Karpas-422 (cell line): ENCODE measurements at regions not wholly inside any gene's neighbourhood (a gene's known extent, or its start where the extent isn't known, plus 50 kb on each side); places are given as distances from the start of the nearest gene placed in this dataset.
"Not testable (repeated sequence)": the region's sequence is repeated elsewhere in the genome, so short reads cannot be mapped to it uniquely, and the experiment has no call there.

Experiments
- DNase-seq: peaks from one replicate; pipeline ENCODE4 v3.0.0-alpha.2; 2015
- H2AFZ ChIP-seq: fragments of 200-600 bp; sonication (generic); 2 replicates; pipeline ENCODE4 v1.6.1; 2014; ENCODE audit warnings: antibody characterized with exemption, low read length, mixed read lengths
- H3K27ac ChIP-seq: fragments of 200-600 bp; sonication (generic); 2 replicates; pipeline ENCODE4 v1.5.1; 2014; ENCODE audit warnings: mild to moderate bottlenecking, low read length, moderate library complexity
- H3K27me3 ChIP-seq: fragments of 200-600 bp; sonication (generic); 2 replicates; pipeline ENCODE4 v1.6.1; 2014; ENCODE audit warnings: low read length, mixed read lengths
- H3K36me3 ChIP-seq: fragments of 200-600 bp; sonication (generic); 2 replicates; pipeline ENCODE4 v1.6.1; 2014; ENCODE audit warnings: low read length, mixed read lengths; ENCODE audit not compliant: insufficient read depth
- H3K4me1 ChIP-seq: fragments of 200-600 bp; sonication (generic); 2 replicates; pipeline ENCODE4 v1.6.1; 2014; ENCODE audit warnings: mild to moderate bottlenecking, low read length, mixed read lengths
- H3K4me2 ChIP-seq: fragments of 200-600 bp; sonication (generic); 2 replicates; pipeline ENCODE4 v1.6.1; 2014; ENCODE audit warnings: low read length, low read depth, mild to moderate bottlenecking; ENCODE audit not compliant: poor library complexity, severe bottlenecking
- H3K4me3 ChIP-seq: fragments of 200-600 bp; sonication (generic); 2 replicates; pipeline ENCODE4 v1.5.1; 2014; ENCODE audit warnings: mild to moderate bottlenecking, antibody characterized with exemption, low read length, mixed read lengths
- H3K79me2 ChIP-seq: fragments of 200-600 bp; sonication (generic); 2 replicates; pipeline ENCODE4 v1.6.1; 2014; ENCODE audit warnings: mild to moderate bottlenecking, low read length, mixed read lengths
- H3K9ac ChIP-seq: fragments of 200-600 bp; sonication (generic); 2 replicates; pipeline ENCODE4 v1.6.0; 2014; ENCODE audit warnings: low read length
- H3K9me2 ChIP-seq: fragments of 200-600 bp; sonication (generic), shearing (Covaris generic); replicated peaks from 2 replicates; pipeline ENCODE4 v1.6.0; 2014; ENCODE audit warnings: mild to moderate bottlenecking, low read length, moderate library complexity; ENCODE audit not compliant: insufficient read depth
- H3K9me3 ChIP-seq: fragments of 300-700, 200-600 bp; sonication (generic); 2 replicates; pipeline ENCODE4 v1.6.1; 2014; ENCODE audit warnings: low read length, mixed read lengths
- H4K20me1 ChIP-seq: fragments of 200-600 bp; sonication (generic); 2 replicates; pipeline ENCODE4 v1.6.1; 2014; ENCODE audit warnings: mild to moderate bottlenecking, antibody characterized with exemption, low read length, low read depth; ENCODE audit not compliant: insufficient read depth

GRCh38 chr6:106825156-106825555, 149.4 kb downstream of the CD24 start:
- no peaks in the 10 kb centered on the region for H4K20me1 ChIP-seq
- no peaks in the 10 kb centered on the region for H3K9me2 ChIP-seq
- H3K36me3 ChIP-seq, result no peaks in the 10 kb centered on the region
- no peak overlapping the region for H2AFZ ChIP-seq
- no peak for DNase-seq
- H3K4me2 ChIP-seq, result no peak overlapping the region
- H3K27me3 ChIP-seq, result no peaks in the 10 kb centered on the region
- no peaks in the 10 kb centered on the region for H3K9me3 ChIP-seq
- no peaks in the 10 kb centered on the region for H3K79me2 ChIP-seq
- no peak overlapping the region for H3K27ac ChIP-seq
- no peak overlapping the region for H3K9ac ChIP-seq
- no peaks in the 10 kb centered on the region for H3K4me1 ChIP-seq
- H3K4me3 ChIP-seq, result no peak overlapping the region

DNA sequence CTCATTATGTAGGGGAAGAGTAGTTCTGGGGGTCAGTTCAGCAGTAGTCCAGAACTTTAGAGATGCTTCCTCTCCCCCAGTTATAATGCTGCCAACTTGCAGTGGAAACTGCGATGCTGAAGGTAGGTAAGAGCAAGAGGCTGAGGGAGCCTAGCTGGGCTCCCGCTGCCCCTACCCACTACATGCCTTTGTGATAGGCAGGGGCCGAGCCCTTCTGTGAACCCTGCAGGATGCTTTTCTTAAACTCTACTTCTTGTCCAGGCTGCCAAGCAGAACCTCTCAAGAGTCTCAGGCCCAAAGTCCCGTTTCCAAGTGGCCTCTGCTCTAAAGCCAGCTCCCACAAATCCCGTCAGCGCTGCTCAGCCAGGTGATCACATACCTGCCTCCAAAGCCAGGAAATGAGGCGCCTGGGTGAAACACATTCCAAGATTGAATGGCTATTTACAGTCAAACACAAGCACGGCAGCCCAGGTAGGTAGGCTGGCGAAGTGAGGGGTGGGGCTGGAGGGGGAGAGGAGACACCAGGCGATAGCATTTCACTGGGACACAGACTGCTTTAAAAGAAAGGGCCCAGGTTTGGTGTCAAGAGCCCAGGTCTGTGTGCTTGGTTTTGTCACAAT, 150.7 kb downstream of the CD24 start:
- Histone ChIP-seq H3K4me2 (no peak overlapping the region), H3K9ac (no peak overlapping the region), H4K20me1 (no peaks in the 10 kb centered on the region)

GRCh38 chr6:106823058-106823457, 151.5 kb downstream of the CD24 start:
- no peaks in the 10 kb centered on the region for H3K36me3 ChIP-seq
- H3K4me1 ChIP-seq, result no peaks in the 10 kb centered on the region
- no peak overlapping the region for H2AFZ ChIP-seq
- no peak overlapping the region for H3K4me3 ChIP-seq
- H3K9ac ChIP-seq, result no peak overlapping the region
- H4K20me1 ChIP-seq, result no peaks in the 10 kb centered on the region
- H3K9me3 ChIP-seq, result no peaks in the 10 kb centered on the region
- H3K27ac ChIP-seq, result no peak overlapping the region
- H3K9me2 ChIP-seq, result no peaks in the 10 kb centered on the region
- DNase-seq, result no peak
- H3K4me2 ChIP-seq, result no peak overlapping the region
- H3K79me2 ChIP-seq, result no peaks in the 10 kb centered on the region
- no peaks in the 10 kb centered on the region for H3K27me3 ChIP-seq

More for the DNA sequence above, 150.7 kb downstream of the CD24 start:
- no peak overlapping the region for H3K4me3 ChIP-seq
- no peak for DNase-seq
- H3K27me3 ChIP-seq, result no peaks in the 10 kb centered on the region
- H3K9me2 ChIP-seq, result no peaks in the 10 kb centered on the region
- no peak overlapping the region for H2AFZ ChIP-seq
- H3K27ac ChIP-seq, result no peak overlapping the region
- no peaks in the 10 kb centered on the region for H3K79me2 ChIP-seq
- no peaks in the 10 kb centered on the region for H3K36me3 ChIP-seq
- H3K4me1 ChIP-seq, result no peaks in the 10 kb centered on the region
- H3K9me3 ChIP-seq, result no peaks in the 10 kb centered on the region

GRCh38 chr6:106820412-106820852, 154.1 kb downstream of the CD24 start:
- Histone ChIP-seq H3K4me1 (no peaks in the 10 kb centered on the region), H3K4me2 (no peak overlapping the region), H3K27ac (no peak overlapping the region), H3K27me3 (no peaks in the 10 kb centered on the region), H3K9me2 (no peaks in the 10 kb centered on the region), H2AFZ (no peak overlapping the region), H3K4me3 (no peak overlapping the region), H4K20me1 (no peaks in the 10 kb centered on the region), H3K36me3 (no peaks in the 10 kb centered on the region), H3K79me2 (no peaks in the 10 kb centered on the region), H3K9ac (no peak overlapping the region), H3K9me3 (no peaks in the 10 kb centered on the region)
- no peak for DNase-seq

DNA sequence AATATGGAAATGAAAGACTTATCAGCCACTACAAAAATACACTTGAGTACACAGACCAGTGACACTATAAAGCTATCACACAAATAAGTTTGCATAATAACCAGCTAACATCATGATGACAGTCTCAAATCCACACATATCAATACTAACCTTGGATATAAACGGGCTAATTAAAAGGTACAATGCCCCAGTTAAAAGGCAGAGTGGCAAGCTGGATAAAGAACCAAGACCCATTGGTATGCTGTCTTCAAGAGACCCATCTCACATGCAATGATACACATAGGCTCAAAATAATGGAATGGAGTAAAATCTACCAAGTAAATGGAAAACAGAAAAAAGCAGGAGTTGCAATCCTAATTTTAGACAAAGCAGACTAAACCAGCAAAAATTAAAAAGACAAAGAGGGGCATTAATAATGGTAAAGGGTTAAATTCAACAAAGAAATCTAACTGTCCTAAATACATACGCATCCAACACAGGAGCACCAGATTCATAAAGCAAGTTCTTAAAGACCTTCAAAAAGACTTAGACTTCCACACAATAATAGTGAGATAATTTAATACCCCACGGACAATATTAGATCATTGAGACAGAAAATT, 163.3 kb downstream of the CD24 start:
- no peak for DNase-seq
- Histone ChIP-seq H3K36me3 (no peaks in the 10 kb centered on the region), H3K4me3 (0 out of 2 replicates have a peak overlapping the region, but pooled peaks have one; percentile 14), H3K27ac (no peak overlapping the region; the same call in 1 of the 2 replicates), H3K4me2 (no peak overlapping the region), H3K9ac (no peak overlapping the region), H3K9me2 (no peaks in the 10 kb centered on the region), H4K20me1 (no peaks in the 10 kb centered on the region), H3K4me1 (peaks cover 12% of the 10 kb centered on the region), H3K9me3 (peaks cover 11% of the 10 kb centered on the region; the same call in 1 of the 2 replicates), H2AFZ (no peak overlapping the region), H3K79me2 (no peaks in the 10 kb centered on the region), H3K27me3 (no peaks in the 10 kb centered on the region)

DNA sequence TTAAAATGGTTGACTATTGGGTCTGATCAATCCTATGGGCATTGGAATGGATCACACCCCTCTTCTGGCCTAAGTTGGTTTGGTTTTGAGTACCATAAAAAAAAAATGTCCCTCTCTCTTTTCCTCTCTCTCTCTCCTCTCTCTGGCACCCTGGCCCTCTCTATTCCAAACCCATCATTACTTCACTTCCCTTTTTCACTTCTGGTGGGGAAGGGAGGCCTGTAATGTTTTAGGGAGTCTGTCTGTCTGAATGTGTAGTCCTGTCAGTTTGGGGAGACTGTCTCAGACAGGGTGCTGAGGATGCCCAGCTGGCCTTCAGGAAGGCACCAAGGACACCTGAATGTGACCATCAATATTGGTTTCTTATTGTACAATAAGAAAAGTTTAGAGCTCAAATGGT, 165.8 kb downstream of the CD24 start:
- Histone ChIP-seq H3K9me3 (peaks cover 11% of the 10 kb centered on the region; the same call in 1 of the 2 replicates), H3K27ac (no peak overlapping the region), H4K20me1 (no peaks in the 10 kb centered on the region), H2AFZ (no peak overlapping the region), H3K79me2 (no peaks in the 10 kb centered on the region), H3K9me2 (no peaks in the 10 kb centered on the region), H3K4me2 (no peak overlapping the region), H3K4me1 (peaks cover 23% of the 10 kb centered on the region), H3K4me3 (no peak overlapping the region), H3K36me3 (no peaks in the 10 kb centered on the region), H3K9ac (no peak overlapping the region), H3K27me3 (no peaks in the 10 kb centered on the region)
- no peak for DNase-seq

- H3K4me2 ChIP-seq, result no peak overlapping the region
- no peak overlapping the region for H2AFZ ChIP-seq
- no peak overlapping the region for H3K4me3 ChIP-seq
- no peak overlapping the region for H3K9ac ChIP-seq
- no peaks in the 10 kb centered on the region for H3K27me3 ChIP-seq
- H3K9me3 ChIP-seq, result peaks cover 11% of the 10 kb centered on the region; the same call in 1 of the 2 replicates
- no peaks in the 10 kb centered on the region for H3K9me2 ChIP-seq
- no peak for DNase-seq
- H3K36me3 ChIP-seq, result no peaks in the 10 kb centered on the region
- peaks cover 23% of the 10 kb centered on the region for H3K4me1 ChIP-seq
- no peak overlapping the region for H3K27ac ChIP-seq
- no peaks in the 10 kb centered on the region for H4K20me1 ChIP-seq
- no peaks in the 10 kb centered on the region for H3K79me2 ChIP-seq
These were observed 166.4 kb downstream of the CD24 start for GRCh38 chr6:106807947-106808611.

DNA sequence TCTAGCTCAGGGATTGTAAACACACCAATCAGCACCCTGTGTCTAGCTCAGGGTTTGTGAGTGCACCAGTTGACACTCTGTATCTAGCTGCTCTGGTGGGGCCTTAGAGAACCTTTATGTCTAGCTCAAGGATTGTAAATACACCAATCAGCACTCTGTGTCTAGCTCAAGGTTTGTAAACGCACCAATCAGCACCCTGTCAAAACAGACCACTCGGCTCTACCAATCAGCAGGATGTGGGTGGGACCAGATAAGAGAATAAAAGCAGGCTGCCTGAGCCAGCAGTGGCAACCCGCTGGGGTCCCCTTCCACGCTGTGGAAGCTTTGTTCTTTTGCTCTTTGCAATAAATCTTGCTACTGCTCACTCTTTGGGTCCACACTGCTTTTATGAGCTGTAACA, 168.3 kb downstream of the CD24 start:
- not testable (repeated sequence) for H3K9ac ChIP-seq, H3K4me2 ChIP-seq, DNase-seq, H3K9me2 ChIP-seq, H3K27ac ChIP-seq, H3K79me2 ChIP-seq, H2AFZ ChIP-seq, H4K20me1 ChIP-seq, H3K36me3 ChIP-seq, H3K27me3 ChIP-seq, H3K4me3 ChIP-seq
- peaks cover 11% of the 10 kb centered on the region; the same call in 1 of the 2 replicates for H3K9me3 ChIP-seq
- peaks cover 23% of the 10 kb centered on the region for H3K4me1 ChIP-seq
